Cardiac fibroblast (primary cell): ENCODE measurements at regions not wholly inside any gene's neighbourhood (a gene's known extent, or its start where the extent isn't known, plus 50 kb on each side); places are given as distances from the start of the nearest gene placed in this dataset.

Experiments
- DNase-seq, 2 donors: peaks; one replicate each; pipeline versions ENCODE4 v3.0.0 to v3.0.0-alpha.2; 2010; ENCODE audit warnings: low read depth in 2 of 2
- H3K4me3 ChIP-seq, 2 donors: replicated peaks in 1 of 2; 1 replicate in 1 of 2; 2 replicates in 1 of 2; pipeline ENCODE4 v1.5.1; 2011; ENCODE audit warnings: low read depth in 2 of 2, low read length in 2 of 2, mild to moderate bottlenecking in 2 of 2, moderate library complexity in 1 of 2
- CTCF ChIP-seq: IDR thresholded peaks from one replicate; pipeline ENCODE4 v1.5.1; 2011; ENCODE audit warnings: low read depth, mild to moderate bottlenecking, low read length, inconsistent platforms

GRCh38 chr6:170027647-170028043 lies 263.2 kb downstream of the DLL1 start:
- H3K4me3 ChIP-seq, result no peak overlapping the region
- DNase-seq, result no peak
- no peak for TF ChIP-seq CTCF

- no peak overlapping the region for H3K4me3 ChIP-seq
- TF ChIP-seq CTCF, result no peak
- DNase-seq, result no peak
Measured at GRCh38 chr6:170026751-170027646, 263.9 kb downstream of the DLL1 start.

GRCh38 chr6:170025935-170026750 lies 264.7 kb downstream of the DLL1 start:
- TF ChIP-seq CTCF, result no peak
- no peak overlapping the region for H3K4me3 ChIP-seq
- no peak for DNase-seq

GRCh38 chr6:170025341-170025911 lies 265.5 kb downstream of the DLL1 start:
- DNase-seq, result no peak
- no peak for TF ChIP-seq CTCF
- H3K4me3 ChIP-seq, result no peak overlapping the region

GRCh38 chr6:170024940-170025339 lies 265.9 kb downstream of the DLL1 start:
- TF ChIP-seq CTCF, result no peak
- DNase-seq, result peak; percentile 7 to 68

GRCh38 chr6:170023620-170024521 lies 267.0 kb downstream of the DLL1 start:
- TF ChIP-seq CTCF, result no peak
- DNase-seq, result no peak
- H3K4me3 ChIP-seq, result no peak overlapping the region

More at GRCh38 chr6:170024940-170025339, 265.9 kb downstream of the DLL1 start:
- H3K4me3 ChIP-seq, result no peak overlapping the region
